Transverse colon (tissue), 4 donors: ENCODE measurements at regions not wholly inside any gene's neighbourhood (a gene's known extent, or its start where the extent isn't known, plus 50 kb on each side); places are given as distances from the start of the nearest gene placed in this dataset.

ENCODE experiments used
- CTCF ChIP-seq, 5 experiments: fragments of 200-600 bp in 3 of 5; fragments of 450-650 bp in 2 of 5; sonication (generic) in 3 of 5; IDR thresholded peaks; 1 replicate in 2 of 5; 2 replicates in 3 of 5; pipeline ENCODE4 v1.5.1; 2016 to 2017; ENCODE audit warnings: antibody characterized with exemption in 5 of 5, inconsistent platforms in 3 of 5, mild to moderate bottlenecking in 2 of 5, moderate library complexity in 1 of 5
- EP300 ChIP-seq: sonication (generic); formaldehyde crosslinking; IDR thresholded peaks from one replicate; pipeline ENCODE4 v1.6.1; 2017; ENCODE audit warnings: antibody characterized with exemption, low read depth
- POLR2A ChIP-seq: fragments of 450-650 bp; IDR thresholded peaks from one replicate; pipeline ENCODE4 v1.6.1; 2016; ENCODE audit warnings: antibody characterized with exemption, mild to moderate bottlenecking, moderate library complexity
- POLR2AphosphoS5 ChIP-seq, 3 donors: sonication (generic); formaldehyde crosslinking; IDR thresholded peaks; one replicate each; pipeline ENCODE4 v1.6.1; 2016; ENCODE audit warnings: antibody characterized with exemption in 3 of 3

- TF ChIP-seq CTCF (IDR thresholded peaks at IDR 0.05) (no peak), POLR2AphosphoS5 (IDR thresholded peaks at IDR 0.05) (no peak), POLR2A (no peak), EP300 (no peak)
Measured at GRCh38 chr16:88197481-88198456, 185.0 kb upstream of the ZNF469 start.
